SK-N-SH treated with all-trans-retinoic acid at 6 μM for 48 hours (cell line): ENCODE measurements at regions not wholly inside any gene's neighbourhood (a gene's known extent, or its start where the extent isn't known, plus 50 kb on each side); places are given as distances from the start of the nearest gene placed in this dataset.

Source experiments
- ESRRG ChIP-seq: fragments of 250-450 bp; sonication (Bioruptor Pico); IDR thresholded peaks from 2 replicates; pipeline ENCODE4 v1.6.1; 2021; ENCODE audit warnings: mild to moderate bottlenecking
- OSR1 ChIP-seq: fragments of 250-450 bp; sonication (Bioruptor Pico); IDR thresholded peaks from 2 replicates; pipeline ENCODE4 v1.8.0; 2022; ENCODE audit warnings: moderate library complexity, mild to moderate bottlenecking, inconsistent platforms
- SNAI2 ChIP-seq: fragments of 250-450 bp; sonication (Bioruptor Pico); IDR thresholded peaks from 2 replicates; pipeline ENCODE4 v1.5.0; 2020; ENCODE audit warnings: mild to moderate bottlenecking, moderate library complexity
- TSHZ2 ChIP-seq: fragments of 250-450 bp; sonication (Bioruptor Pico); IDR thresholded peaks from 2 replicates; pipeline ENCODE4 v1.5.0; 2020; ENCODE audit warnings: mild to moderate bottlenecking, moderate library complexity
- ZFP3 ChIP-seq: fragments of 250-450 bp; sonication (Bioruptor Pico); IDR thresholded peaks from 2 replicates; pipeline ENCODE4 v1.5.0; 2020; ENCODE audit warnings: mild to moderate bottlenecking, moderate library complexity
- ZFP30 ChIP-seq: fragments of 450-650 bp; formaldehyde crosslinking; IDR thresholded peaks from 2 replicates; pipeline ENCODE4 v1.5.0; 2022; ENCODE audit warnings: mild to moderate bottlenecking, moderate library complexity
- ZNF8 ChIP-seq: fragments of 450-650 bp; formaldehyde crosslinking; IDR thresholded peaks from 2 replicates; pipeline ENCODE4 v1.5.0; 2020; ENCODE audit warnings: mild to moderate bottlenecking, moderate library complexity
- TF ChIP-seq, protein P1 (sequence below): fragments of 250-450 bp; sonication (Bioruptor Pico); IDR thresholded peaks from 2 replicates; pipeline ENCODE4 v1.8.0; 2020; ENCODE audit warnings: mild to moderate bottlenecking, moderate library complexity, borderline replicate concordance

DNA sequence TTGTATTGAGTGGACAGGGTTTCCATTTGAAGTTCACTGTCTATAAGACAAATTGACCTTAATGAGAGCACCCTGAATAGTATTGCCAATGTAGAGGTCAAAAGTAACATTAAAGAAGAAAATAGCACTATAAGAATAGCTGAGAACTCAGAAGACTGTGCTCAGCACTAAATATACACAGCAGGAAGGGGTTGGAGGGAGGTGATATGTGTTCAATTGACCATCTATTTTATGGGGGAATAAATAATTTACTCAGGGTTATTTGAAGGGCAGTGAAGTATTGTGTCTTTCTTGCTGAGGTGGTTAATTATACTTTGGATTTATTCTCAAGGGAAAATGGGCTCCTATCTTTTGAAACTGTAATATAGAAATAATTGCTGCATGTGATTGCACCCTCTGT lies 1380.5 kb upstream of the SPRY2 start:
- TF ChIP-seq, protein P1, sequence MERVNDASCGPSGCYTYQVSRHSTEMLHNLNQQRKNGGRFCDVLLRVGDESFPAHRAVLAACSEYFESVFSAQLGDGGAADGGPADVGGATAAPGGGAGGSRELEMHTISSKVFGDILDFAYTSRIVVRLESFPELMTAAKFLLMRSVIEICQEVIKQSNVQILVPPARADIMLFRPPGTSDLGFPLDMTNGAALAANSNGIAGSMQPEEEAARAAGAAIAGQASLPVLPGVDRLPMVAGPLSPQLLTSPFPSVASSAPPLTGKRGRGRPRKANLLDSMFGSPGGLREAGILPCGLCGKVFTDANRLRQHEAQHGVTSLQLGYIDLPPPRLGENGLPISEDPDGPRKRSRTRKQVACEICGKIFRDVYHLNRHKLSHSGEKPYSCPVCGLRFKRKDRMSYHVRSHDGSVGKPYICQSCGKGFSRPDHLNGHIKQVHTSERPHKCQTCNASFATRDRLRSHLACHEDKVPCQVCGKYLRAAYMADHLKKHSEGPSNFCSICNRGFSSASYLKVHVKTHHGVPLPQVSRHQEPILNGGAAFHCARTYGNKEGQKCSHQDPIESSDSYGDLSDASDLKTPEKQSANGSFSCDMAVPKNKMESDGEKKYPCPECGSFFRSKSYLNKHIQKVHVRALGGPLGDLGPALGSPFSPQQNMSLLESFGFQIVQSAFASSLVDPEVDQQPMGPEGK: no peak
- TF ChIP-seq OSR1 (CRISPR knock-in tag) (no peak), ZNF8 (CRISPR knock-in tag) (no peak), SNAI2 (CRISPR knock-in tag) (no peak), ZFP3 (CRISPR knock-in tag) (no peak), ESRRG (CRISPR knock-in tag) (no peak), ZFP30 (CRISPR knock-in tag) (no peak), TSHZ2 (no peak)
